GM12891 (cell line): ENCODE measurements at regions not wholly inside any gene's neighbourhood (a gene's known extent, or its start where the extent isn't known, plus 50 kb on each side); places are given as distances from the start of the nearest gene placed in this dataset.

ENCODE experiments used
- DNase-seq: peaks from one replicate; pipeline ENCODE4 v3.0.0; 2011; ENCODE audit warnings: low spot score; ENCODE audit not compliant: insufficient read length
- FAIRE-seq: peaks from 2 replicates; lab custom pipeline; 2011; peaks lifted over from hg19 to GRCh38; lab: Jason Lieb, UNC
- PAX5 ChIP-seq: IDR thresholded peaks from 2 replicates; pipeline ENCODE4 v1.6.1; 2011; ENCODE audit warnings: low read length, moderate library complexity, mild to moderate bottlenecking; ENCODE audit not compliant: insufficient read depth, severe bottlenecking
- POLR2A ChIP-seq: IDR thresholded peaks from 2 replicates; pipeline ENCODE4 v1.6.1; 2011; ENCODE audit warnings: low read depth, low read length, control low read depth
- POLR2AphosphoS5 ChIP-seq: IDR thresholded peaks from 2 replicates; pipeline ENCODE4 v1.6.1; 2011; ENCODE audit warnings: low read depth, low read length, control low read depth
- POU2F2 ChIP-seq: IDR thresholded peaks from 2 replicates; pipeline ENCODE4 v1.6.1; 2011; ENCODE audit warnings: low read depth, mild to moderate bottlenecking, control low read depth, low read length, moderate library complexity
- SPI1 ChIP-seq: IDR thresholded peaks from 2 replicates; pipeline ENCODE4 v1.6.1; 2011; ENCODE audit warnings: low read depth, low read length, control low read depth
- TAF1 ChIP-seq: IDR thresholded peaks from 2 replicates; pipeline ENCODE4 v1.6.1; 2011; ENCODE audit warnings: low read depth, low read length, control low read depth

GRCh38 chr12:89080793-89081465, 271.4 kb downstream of the DUSP6 start:
- TF ChIP-seq TAF1 (no peak), POU2F2 (no peak), POLR2A (no peak), POLR2AphosphoS5 (no peak), SPI1 (no peak), PAX5 (no peak)
- DNase-seq = no peak
- FAIRE-seq = no peak

GRCh38 chr12:89075880-89076540, 276.3 kb downstream of the DUSP6 start:
- FAIRE-seq (no peak), DNase-seq (no peak)
- TF ChIP-seq PAX5 (no peak), POU2F2 (no peak), TAF1 (no peak), POLR2AphosphoS5 (no peak), SPI1 (no peak), POLR2A (no peak)

GRCh38 chr12:89073659-89074058, 278.6 kb downstream of the DUSP6 start:
- no peak for FAIRE-seq
- DNase-seq = no peak
- TF ChIP-seq PAX5 (no peak), POU2F2 (no peak), POLR2AphosphoS5 (no peak), POLR2A (no peak), TAF1 (no peak), SPI1 (no peak)

GRCh38 chr12:89073027-89073398, 279.3 kb downstream of the DUSP6 start:
- DNase-seq (no peak), FAIRE-seq (no peak)
- no peak for TF ChIP-seq SPI1
- TF ChIP-seq TAF1 = no peak
- TF ChIP-seq PAX5 = no peak
- TF ChIP-seq POLR2AphosphoS5 = no peak
- TF ChIP-seq POU2F2 = no peak
- TF ChIP-seq POLR2A = no peak

GRCh38 chr12:89072294-89073026, 279.8 kb downstream of the DUSP6 start:
- FAIRE-seq (no peak), DNase-seq (no peak)

GRCh38 chr12:89070603-89071002, 281.7 kb downstream of the DUSP6 start:
- FAIRE-seq (no peak), DNase-seq (no peak)
- TF ChIP-seq POLR2AphosphoS5 (no peak), SPI1 (no peak), PAX5 (no peak), POU2F2 (no peak), TAF1 (no peak), POLR2A (no peak)

More at GRCh38 chr12:89072294-89073026, 279.8 kb downstream of the DUSP6 start:
- TF ChIP-seq SPI1 = no peak
- no peak for TF ChIP-seq POLR2A
- no peak for TF ChIP-seq TAF1
- no peak for TF ChIP-seq POU2F2
- TF ChIP-seq POLR2AphosphoS5 = no peak
- TF ChIP-seq PAX5 = no peak

- TF ChIP-seq POLR2AphosphoS5 (no peak), TAF1 (no peak), SPI1 (no peak), POU2F2 (no peak), POLR2A (no peak), PAX5 (no peak)
- FAIRE-seq = no peak
- DNase-seq = no peak
Observed at GRCh38 chr12:89069431-89069830, 282.9 kb downstream of the DUSP6 start.

GRCh38 chr12:89067421-89068187, 284.7 kb downstream of the DUSP6 start:
- no peak for FAIRE-seq
- no peak for DNase-seq
- TF ChIP-seq POLR2AphosphoS5 (no peak), TAF1 (no peak), SPI1 (no peak), POU2F2 (no peak)

GRCh38 chr12:89064780-89065179, 287.5 kb downstream of the DUSP6 start:
- TF ChIP-seq PAX5 = no peak
- TF ChIP-seq POLR2AphosphoS5 = no peak
- no peak for TF ChIP-seq TAF1
- TF ChIP-seq SPI1 = no peak
- TF ChIP-seq POLR2A = no peak
- TF ChIP-seq POU2F2 = no peak
- DNase-seq = no peak
- no peak for FAIRE-seq
